ENCODE measurements at regions not wholly inside any gene's neighbourhood (a gene's known extent, or its start where the extent isn't known, plus 50 kb on each side); places are given as distances from the start of the nearest gene placed in this dataset.

DNA sequence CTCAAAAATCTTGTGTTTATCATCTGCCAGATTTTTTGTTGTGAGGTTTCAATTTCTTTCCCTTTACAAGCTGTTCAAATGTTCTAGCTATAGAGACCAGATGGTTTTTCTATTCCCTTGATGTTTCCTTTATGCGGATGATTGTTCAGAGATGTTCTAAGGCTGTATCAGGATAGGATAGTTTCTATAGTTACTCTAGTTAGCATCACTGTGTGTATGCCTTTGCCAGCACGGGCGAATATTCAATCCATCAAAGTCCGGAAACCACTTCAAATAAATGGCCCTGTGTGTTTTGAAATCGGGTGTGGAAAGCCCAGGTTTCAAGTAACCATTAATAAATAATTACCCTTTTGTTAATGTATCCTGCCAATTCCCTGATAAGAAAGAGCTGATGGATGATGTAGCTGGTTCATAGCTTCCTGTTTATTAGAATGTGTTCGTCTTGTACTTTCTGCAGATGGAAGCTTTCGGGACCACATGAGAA lies 149.8 kb upstream of the PRKCQ start:
- TF ChIP-seq, protein P1, sequence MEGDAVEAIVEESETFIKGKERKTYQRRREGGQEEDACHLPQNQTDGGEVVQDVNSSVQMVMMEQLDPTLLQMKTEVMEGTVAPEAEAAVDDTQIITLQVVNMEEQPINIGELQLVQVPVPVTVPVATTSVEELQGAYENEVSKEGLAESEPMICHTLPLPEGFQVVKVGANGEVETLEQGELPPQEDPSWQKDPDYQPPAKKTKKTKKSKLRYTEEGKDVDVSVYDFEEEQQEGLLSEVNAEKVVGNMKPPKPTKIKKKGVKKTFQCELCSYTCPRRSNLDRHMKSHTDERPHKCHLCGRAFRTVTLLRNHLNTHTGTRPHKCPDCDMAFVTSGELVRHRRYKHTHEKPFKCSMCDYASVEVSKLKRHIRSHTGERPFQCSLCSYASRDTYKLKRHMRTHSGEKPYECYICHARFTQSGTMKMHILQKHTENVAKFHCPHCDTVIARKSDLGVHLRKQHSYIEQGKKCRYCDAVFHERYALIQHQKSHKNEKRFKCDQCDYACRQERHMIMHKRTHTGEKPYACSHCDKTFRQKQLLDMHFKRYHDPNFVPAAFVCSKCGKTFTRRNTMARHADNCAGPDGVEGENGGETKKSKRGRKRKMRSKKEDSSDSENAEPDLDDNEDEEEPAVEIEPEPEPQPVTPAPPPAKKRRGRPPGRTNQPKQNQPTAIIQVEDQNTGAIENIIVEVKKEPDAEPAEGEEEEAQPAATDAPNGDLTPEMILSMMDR (IDR thresholded peaks at IDR 0.05), result no peak
- no peak for TF ChIP-seq ZFX (IDR thresholded peaks at IDR 0.05; ENCODE audit: borderline replicate concordance)
